Gastroesophageal sphincter (tissue), 4 donors: ENCODE measurements at regions not wholly inside any gene's neighbourhood (a gene's known extent, or its start where the extent isn't known, plus 50 kb on each side); places are given as distances from the start of the nearest gene placed in this dataset.
A peak's percentile ranks its signal among the peaks of the same experiment; 100 is the strongest.

ENCODE experiments used
- ATAC-seq: fragments of 150-250 bp; one replicate; pipeline ENCODE4 v1.9.1; 2016; ENCODE audit warnings: mild to moderate bottlenecking, moderate library complexity
- H3K27ac ChIP-seq, 4 donors: fragments of 200-600 bp; sonication (generic) in 3 of 4; 1 replicate in 3 of 4; 2 replicates in 1 of 4; pipeline ENCODE4 v1.5.1; 2016 to 2019
- H3K27me3 ChIP-seq: fragments of 200-600 bp; sonication (generic); one replicate; pipeline ENCODE4 v1.5.1; 2019
- H3K36me3 ChIP-seq, 2 donors: fragments of 200-600 bp; sonication (generic); one replicate each; pipeline ENCODE4 v1.5.1; 2019; ENCODE audit warnings: control low read depth in 1 of 2
- H3K4me1 ChIP-seq, 3 donors: fragments of 200-600 bp; sonication (generic); 1 replicate in 2 of 3; 2 replicates in 1 of 3; pipeline ENCODE4 v1.5.1; 2016 to 2019; ENCODE audit warnings: control low read depth in 2 of 3
- H3K4me3 ChIP-seq, 2 donors: fragments of 200-600 bp; sonication (generic); one replicate each; pipeline ENCODE4 v1.5.1; 2019; ENCODE audit warnings: mild to moderate bottlenecking in 1 of 2, moderate library complexity in 1 of 2
- H3K9me3 ChIP-seq, 3 donors: fragments of 200-600 bp; sonication (generic); one replicate each; pipeline ENCODE4 v1.5.1; 2017 to 2019; ENCODE audit warnings: control low read depth in 2 of 3
- EP300 ChIP-seq: sonication (generic); formaldehyde crosslinking; IDR thresholded peaks from one replicate; pipeline ENCODE4 v1.6.1; 2017; ENCODE audit warnings: antibody characterized with exemption, mild to moderate bottlenecking
- POLR2A ChIP-seq, 2 donors: fragments of 450-650 bp; IDR thresholded peaks; one replicate each; pipeline ENCODE4 v1.6.1; 2017; ENCODE audit warnings: antibody characterized with exemption in 2 of 2, mild to moderate bottlenecking in 2 of 2, moderate library complexity in 1 of 2
- POLR2AphosphoS5 ChIP-seq: sonication (generic); formaldehyde crosslinking; IDR thresholded peaks from one replicate; pipeline ENCODE4 v1.6.1; 2017; ENCODE audit warnings: antibody characterized with exemption
- WGBS, 2 donors: methylation state at CpG; one replicate each; pipeline ENCODE4 v1.1.5; 2018; ENCODE audit warnings: low coverage in 1 of 2; 5-methylcytosine and 5-hydroxymethylcytosine counted together
- TF ChIP-seq, protein P1 (sequence below), 4 experiments: fragments of 200-600 bp in 2 of 4; fragments of 450-650 bp in 2 of 4; sonication (generic) in 1 of 4; IDR thresholded peaks; one replicate each; pipeline ENCODE4 v1.5.1; 2017 to 2019; ENCODE audit warnings: antibody characterized with exemption in 4 of 4, mild to moderate bottlenecking in 2 of 4, moderate library complexity in 2 of 4

DNA sequence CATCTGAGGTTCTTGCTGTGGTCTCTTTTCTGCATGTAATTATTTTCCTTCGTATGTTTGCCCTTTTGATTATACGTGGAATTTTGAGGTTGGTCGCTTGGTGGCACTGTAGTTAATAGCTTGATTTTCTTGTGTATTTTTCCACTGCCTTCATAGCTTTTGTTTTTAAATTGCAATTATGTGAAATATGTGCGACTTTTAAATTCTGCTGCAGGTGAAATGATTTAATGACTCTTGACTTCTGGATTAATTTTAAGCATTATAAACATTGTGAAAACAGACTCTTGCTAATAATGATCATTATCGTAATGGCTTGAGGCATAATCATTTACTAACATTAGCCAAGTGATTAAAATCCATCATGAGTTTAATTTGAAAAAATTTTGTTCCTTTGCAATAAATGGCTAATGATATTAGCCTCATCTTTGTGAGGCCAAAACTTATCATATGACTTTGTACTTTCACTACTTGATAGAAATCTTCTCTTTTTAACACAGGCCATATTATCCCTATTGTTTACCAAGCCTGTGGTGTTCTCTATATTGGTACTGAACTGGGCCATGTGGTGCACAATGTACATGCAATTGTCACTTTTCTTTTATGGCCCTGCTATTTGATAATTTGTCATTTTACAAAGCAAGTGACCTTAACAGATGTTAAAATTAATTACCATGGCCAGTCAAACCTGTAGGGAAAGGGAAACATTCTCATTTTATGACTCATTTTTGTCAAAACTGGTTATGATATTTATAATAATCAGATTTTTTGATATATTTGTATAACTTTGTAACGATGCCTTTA, 62.8 kb upstream of the NEUROD1 start:
- TF ChIP-seq, protein P1, sequence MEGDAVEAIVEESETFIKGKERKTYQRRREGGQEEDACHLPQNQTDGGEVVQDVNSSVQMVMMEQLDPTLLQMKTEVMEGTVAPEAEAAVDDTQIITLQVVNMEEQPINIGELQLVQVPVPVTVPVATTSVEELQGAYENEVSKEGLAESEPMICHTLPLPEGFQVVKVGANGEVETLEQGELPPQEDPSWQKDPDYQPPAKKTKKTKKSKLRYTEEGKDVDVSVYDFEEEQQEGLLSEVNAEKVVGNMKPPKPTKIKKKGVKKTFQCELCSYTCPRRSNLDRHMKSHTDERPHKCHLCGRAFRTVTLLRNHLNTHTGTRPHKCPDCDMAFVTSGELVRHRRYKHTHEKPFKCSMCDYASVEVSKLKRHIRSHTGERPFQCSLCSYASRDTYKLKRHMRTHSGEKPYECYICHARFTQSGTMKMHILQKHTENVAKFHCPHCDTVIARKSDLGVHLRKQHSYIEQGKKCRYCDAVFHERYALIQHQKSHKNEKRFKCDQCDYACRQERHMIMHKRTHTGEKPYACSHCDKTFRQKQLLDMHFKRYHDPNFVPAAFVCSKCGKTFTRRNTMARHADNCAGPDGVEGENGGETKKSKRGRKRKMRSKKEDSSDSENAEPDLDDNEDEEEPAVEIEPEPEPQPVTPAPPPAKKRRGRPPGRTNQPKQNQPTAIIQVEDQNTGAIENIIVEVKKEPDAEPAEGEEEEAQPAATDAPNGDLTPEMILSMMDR (IDR thresholded peaks at IDR 0.05): peak; percentile 57 to 79 (median 74)
- TF ChIP-seq POLR2A (IDR thresholded peaks at IDR 0.05): no peak
- TF ChIP-seq EP300: no peak
- no peak for ATAC-seq
- Histone ChIP-seq H3K27me3 (no peaks in the 10 kb centered on the region), H3K27ac (no peak overlapping the region), H3K4me1 (peaks cover 0 to 9% (median 0%) of the 10 kb centered on the region in 3 donors), H3K36me3 (no peaks in the 10 kb centered on the region), H3K4me3 (no peak overlapping the region), H3K9me3 (no peaks in the 10 kb centered on the region)
- 15 to 16% methylated on average over 6 of the region's 6 CpGs for WGBS, 2 donors

DNA sequence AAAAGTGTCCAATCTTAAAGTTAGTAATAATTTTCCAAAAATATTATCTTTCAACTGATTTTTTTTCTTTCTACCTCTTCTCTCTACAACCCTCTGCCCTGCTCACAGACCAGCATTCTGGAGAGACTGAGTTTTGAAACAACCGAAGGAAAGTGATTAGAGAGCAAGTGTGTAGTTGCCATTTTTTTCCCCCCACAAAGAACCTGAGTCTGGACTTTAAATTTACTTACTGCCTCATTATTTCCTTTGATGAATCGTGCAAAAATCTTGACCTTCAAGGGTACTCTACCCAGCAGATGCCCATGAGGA, 63.4 kb upstream of the NEUROD1 start:
- no peak overlapping the region for H3K4me3 ChIP-seq
- WGBS, 2 donors: 79% methylated on average over 2 of the region's 2 CpGs; no CpG with 5 or more reads in 1 of the 2 donors
- H3K27ac ChIP-seq: no peak overlapping the region
- peaks cover 0 to 9% (median 0%) of the 10 kb centered on the region in 3 donors for H3K4me1 ChIP-seq
- no peaks in the 10 kb centered on the region for H3K27me3 ChIP-seq
- no peaks in the 10 kb centered on the region for H3K36me3 ChIP-seq
- TF ChIP-seq EP300 (no peak), POLR2A (IDR thresholded peaks at IDR 0.05) (no peak), POLR2AphosphoS5 (no peak)
- TF ChIP-seq, protein P1 (IDR thresholded peaks at IDR 0.05): no peak
- no peaks in the 10 kb centered on the region for H3K9me3 ChIP-seq
- no peak for ATAC-seq

DNA sequence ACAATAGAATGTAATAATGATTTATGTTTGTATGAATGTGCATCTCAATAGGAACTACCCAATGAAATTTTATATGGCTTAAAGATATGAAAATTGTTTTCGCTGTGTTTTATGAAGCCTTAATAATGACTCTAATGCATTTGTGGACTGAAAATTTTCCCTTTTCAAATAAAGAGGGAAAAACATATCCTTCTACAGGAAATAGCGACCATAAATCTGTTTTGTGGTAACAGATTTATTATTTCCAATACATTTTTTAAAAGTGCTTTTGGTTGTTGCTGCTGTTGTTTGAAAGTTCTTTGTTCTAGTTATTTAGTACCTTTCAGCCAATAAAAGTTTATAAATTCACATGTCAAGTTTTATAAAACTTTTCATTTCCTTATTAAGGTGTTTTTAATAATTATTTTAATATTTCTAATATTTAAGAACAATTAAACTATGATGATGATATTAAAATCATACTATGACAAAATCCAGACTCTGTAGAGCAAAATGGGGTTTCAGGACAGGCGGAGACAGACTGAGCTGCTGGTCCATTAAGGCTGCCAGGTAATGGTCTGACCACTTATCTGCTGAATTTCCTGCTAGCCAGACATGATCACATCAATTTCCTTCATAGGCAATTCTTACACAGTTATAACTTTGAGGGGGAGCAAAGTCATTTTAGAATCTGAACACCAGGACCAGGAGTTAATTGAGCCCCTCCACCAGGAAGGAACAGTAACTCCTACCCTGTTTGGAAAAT, 65.7 kb upstream of the NEUROD1 start:
- H3K36me3 ChIP-seq: no peaks in the 10 kb centered on the region
- H3K4me1 ChIP-seq: peaks cover 0 to 9% (median 0%) of the 10 kb centered on the region in 3 donors
- no peak overlapping the region for H3K27ac ChIP-seq
- 89 to 90% methylated on average over 2 to 3 of the region's 3 CpGs for WGBS, 2 donors
- TF ChIP-seq, protein P1 (IDR thresholded peaks at IDR 0.05): no peak
- TF ChIP-seq EP300 (no peak), POLR2A (IDR thresholded peaks at IDR 0.05) (no peak), POLR2AphosphoS5 (no peak)
- ATAC-seq: no peak
- H3K4me3 ChIP-seq: no peak overlapping the region
- H3K9me3 ChIP-seq: no peaks in the 10 kb centered on the region
- no peaks in the 10 kb centered on the region for H3K27me3 ChIP-seq

DNA sequence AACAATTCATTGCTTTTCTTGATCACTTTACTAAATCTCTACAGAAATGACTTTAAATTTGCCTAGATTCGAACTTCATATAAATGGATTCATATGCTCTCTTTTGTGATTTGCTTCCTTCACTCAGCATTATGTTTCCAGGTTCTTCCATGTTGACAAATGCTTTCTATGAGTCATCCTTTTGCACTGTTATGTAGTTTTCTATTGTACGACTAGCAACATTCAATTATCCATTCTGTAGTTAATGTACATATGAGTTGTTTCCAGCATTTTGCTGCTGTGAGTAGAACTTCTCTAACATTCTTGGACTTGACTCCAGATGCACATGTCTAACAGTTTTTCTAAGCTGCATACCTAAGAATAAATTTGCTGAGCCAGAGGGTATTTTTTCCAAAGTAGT, 66.5 kb upstream of the NEUROD1 start:
- Histone ChIP-seq H3K36me3 (no peaks in the 10 kb centered on the region), H3K4me1 (peaks cover 0 to 9% (median 0%) of the 10 kb centered on the region in 3 donors), H3K27ac (no peak overlapping the region), H3K27me3 (no peaks in the 10 kb centered on the region), H3K4me3 (no peak overlapping the region), H3K9me3 (no peaks in the 10 kb centered on the region)
- ATAC-seq: no peak
- no peak for TF ChIP-seq POLR2A (IDR thresholded peaks at IDR 0.05)
- no peak for TF ChIP-seq EP300
- TF ChIP-seq, protein P1 (IDR thresholded peaks at IDR 0.05): no peak
- no peak for TF ChIP-seq POLR2AphosphoS5
- 93 to 96% methylated on average over 2 of the region's 2 CpGs for WGBS, 2 donors

DNA sequence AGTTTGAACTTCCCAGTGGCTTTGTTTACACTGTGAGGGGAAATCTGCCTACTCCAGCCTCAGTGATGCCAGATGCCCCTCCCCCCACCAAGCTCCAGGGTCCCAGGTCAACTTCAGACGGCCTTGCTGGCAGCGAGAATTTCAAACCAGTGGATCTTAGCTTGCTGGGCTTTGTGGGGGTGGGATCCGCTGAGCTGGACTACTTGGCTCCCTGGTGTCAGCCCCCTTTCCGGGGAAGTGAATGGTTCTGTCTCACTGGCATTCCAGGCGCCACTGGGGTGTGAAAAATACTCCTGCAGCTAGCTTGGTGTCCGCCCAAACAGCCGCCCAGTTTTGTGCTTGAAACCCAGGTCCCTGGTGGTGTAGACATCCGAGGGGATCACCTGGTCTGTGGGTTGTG, 70.0 kb upstream of the NEUROD1 start:
- H3K9me3 ChIP-seq: no peaks in the 10 kb centered on the region
- ATAC-seq: no peak
- no CpG with 5 or more reads among the region's 8 CpGs for WGBS, 2 donors
- no peaks in the 10 kb centered on the region for H3K27me3 ChIP-seq
- no peaks in the 10 kb centered on the region for H3K36me3 ChIP-seq
- no peak overlapping the region for H3K27ac ChIP-seq
- H3K4me1 ChIP-seq: no peaks in the 10 kb centered on the region
- TF ChIP-seq EP300 (no peak), POLR2A (IDR thresholded peaks at IDR 0.05) (no peak), POLR2AphosphoS5 (no peak)
- TF ChIP-seq, protein P1 (IDR thresholded peaks at IDR 0.05): no peak
- no peak overlapping the region for H3K4me3 ChIP-seq
